GM10266 (cell line): ENCODE measurements at regions not wholly inside any gene's neighbourhood (a gene's known extent, or its start where the extent isn't known, plus 50 kb on each side); places are given as distances from the start of the nearest gene placed in this dataset.

Experiments
- DNase-seq: peaks from one replicate; pipeline ENCODE4 v3.0.0; 2012; ENCODE audit errors: extremely low spot score
- CTCF ChIP-seq: IDR thresholded peaks from 2 replicates; pipeline ENCODE4 v1.5.1; 2012; ENCODE audit warnings: mild to moderate bottlenecking, low read depth; ENCODE audit not compliant: control insufficient read depth, insufficient read depth; ENCODE audit errors: missing control alignments

- no peak for DNase-seq
- TF ChIP-seq CTCF = no peak
Measured at GRCh38 chrX:7446815-7447214, 298.9 kb upstream of the PUDP start.

GRCh38 chrX:7444967-7445366 is 297.0 kb upstream of the PUDP start:
- DNase-seq = no peak
- TF ChIP-seq CTCF = no peak

- TF ChIP-seq CTCF = no peak
Measured at GRCh38 chrX:7441586-7441985, 293.6 kb upstream of the PUDP start.

GRCh38 chrX:7435822-7436221 is 287.9 kb upstream of the PUDP start:
- TF ChIP-seq CTCF = no peak

More at GRCh38 chrX:7441586-7441985, 293.6 kb upstream of the PUDP start:
- no peak for DNase-seq

GRCh38 chrX:7432901-7433300 is 284.9 kb upstream of the PUDP start:
- DNase-seq = no peak
- no peak for TF ChIP-seq CTCF

More at GRCh38 chrX:7435822-7436221, 287.9 kb upstream of the PUDP start:
- DNase-seq = no peak

GRCh38 chrX:7420717-7421116 is 272.8 kb upstream of the PUDP start:
- no peak for DNase-seq
- TF ChIP-seq CTCF = no peak

- TF ChIP-seq CTCF = no peak
- DNase-seq = no peak
Measured at GRCh38 chrX:7414753-7415152, 266.8 kb upstream of the PUDP start.

- no peak for DNase-seq
- TF ChIP-seq CTCF = no peak
Measured at GRCh38 chrX:7412840-7413239, 264.9 kb upstream of the PUDP start.
